ENCODE measurements at regions not wholly inside any gene's neighbourhood (a gene's known extent, or its start where the extent isn't known, plus 50 kb on each side); places are given as distances from the start of the nearest gene placed in this dataset.
"Not testable (repeated sequence)": the region's sequence is repeated elsewhere in the genome, so short reads cannot be mapped to it uniquely, and the experiment has no call there.

DNA sequence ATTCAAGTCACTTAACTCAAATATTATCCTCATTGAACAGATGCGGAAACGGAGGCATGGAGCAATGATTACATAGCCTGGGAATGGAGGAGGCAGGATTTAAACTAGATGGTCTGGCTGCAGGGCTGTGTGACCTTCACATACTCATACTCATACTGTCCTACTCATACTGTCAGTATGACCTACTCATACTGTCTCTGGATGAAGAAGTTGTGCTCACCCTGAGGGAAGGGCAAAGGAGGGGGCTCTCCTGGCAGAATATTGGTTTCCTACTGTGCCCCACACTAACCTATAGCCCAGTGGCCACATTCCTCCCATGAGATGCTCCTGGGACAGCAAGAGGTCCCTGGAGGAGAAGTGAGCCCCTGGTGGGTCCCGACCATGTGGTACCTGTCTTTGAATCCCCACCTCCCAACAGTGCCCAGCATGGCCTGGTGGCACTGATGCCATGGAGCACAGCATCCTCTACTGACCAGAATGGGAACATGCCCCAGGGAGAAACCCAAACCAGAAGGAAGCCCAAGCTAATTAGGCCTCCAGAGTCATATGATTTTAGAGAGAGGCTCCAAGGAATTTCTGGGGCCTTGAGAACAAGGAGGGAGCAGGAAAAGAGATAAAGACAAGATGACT, 197.3 kb upstream of the SDK2 start:
- DNase-seq (ENCODE audit: low read depth in 2 of 2, low spot score in 1 of 2) = no peak

DNA sequence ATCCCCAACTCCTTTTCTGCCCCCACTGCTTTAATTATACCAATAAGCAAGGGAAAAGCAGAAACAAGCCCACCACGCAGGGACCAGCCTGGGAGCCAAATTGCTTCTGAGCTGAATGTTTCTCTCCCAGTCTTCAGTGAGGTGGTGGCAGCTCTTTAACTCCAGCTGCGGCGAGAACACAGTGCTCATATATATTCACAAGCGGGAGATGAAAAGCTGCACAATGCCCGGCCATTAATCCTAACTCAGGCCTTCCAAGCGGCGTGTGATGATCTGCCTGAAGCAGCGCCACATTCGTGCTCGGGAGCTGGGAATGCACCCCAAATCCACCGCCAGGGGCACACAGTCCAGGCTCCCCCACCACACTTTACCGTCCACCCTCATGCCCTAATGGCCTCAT, 203.7 kb upstream of the SDK2 start:
- DNase-seq (ENCODE audit: low read depth in 2 of 2, low spot score in 1 of 2) = no peak

DNA sequence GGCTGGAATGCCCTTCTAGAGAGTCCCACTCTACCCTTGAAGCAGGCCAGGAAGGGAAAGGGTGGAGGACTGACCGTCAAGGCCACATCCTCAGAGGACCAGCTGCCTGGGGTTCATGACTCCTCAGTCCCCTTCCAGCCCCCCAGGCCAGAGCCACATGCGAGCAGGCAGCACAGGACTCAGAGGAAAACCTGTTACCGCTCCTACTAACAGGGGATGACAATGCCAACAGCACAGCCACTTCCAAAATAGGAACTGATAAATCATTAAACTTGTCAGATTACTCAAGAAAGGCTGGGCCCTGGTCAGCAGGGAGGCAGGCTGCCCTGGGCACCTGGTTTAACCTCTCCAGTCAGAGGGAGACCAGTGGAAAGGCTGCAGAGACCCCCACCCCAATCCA, 206.2 kb upstream of the SDK2 start:
- DNase-seq (ENCODE audit: low read depth in 2 of 2, low spot score in 1 of 2) = no peak

DNA sequence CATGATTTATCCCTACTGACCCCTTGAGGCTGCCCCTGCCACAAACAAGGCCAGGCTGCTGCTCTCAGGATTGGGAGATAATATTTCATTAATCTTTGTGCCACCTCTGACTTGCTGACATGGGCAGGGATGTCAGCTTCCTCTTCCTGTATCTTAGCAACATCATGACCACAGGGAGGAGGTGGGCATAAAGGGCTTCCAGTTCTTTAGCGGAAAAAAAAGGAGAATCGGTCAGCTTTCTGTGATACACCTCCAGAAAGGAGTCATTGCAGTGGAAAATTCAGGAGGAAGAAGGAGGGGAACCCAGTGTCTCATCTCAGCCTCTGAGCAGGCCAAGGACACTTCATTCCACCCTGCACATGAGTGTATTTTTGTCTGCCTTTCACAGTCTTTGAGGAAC, 206.8 kb upstream of the SDK2 start:
- DNase-seq (ENCODE audit: low read depth in 2 of 2, low spot score in 1 of 2) = no peak

DNA sequence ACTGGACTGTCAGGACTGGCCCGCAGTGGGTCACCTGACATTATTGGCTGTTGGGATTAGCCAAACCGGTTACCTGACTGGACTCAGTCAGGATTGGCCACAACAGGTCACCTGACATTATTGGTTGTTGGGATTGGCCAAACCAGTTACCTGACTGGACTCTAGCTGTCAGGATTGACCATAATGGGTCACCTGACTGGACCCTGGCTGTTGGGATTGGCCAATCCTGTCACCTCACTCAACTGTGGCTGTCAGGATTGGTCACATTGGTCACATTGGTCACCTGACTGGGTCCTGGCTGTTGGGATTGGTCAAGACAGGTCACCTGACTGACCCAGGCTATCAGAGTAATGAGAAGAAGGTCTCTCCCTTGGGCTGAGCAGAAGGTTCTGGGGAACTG, 207.7 kb upstream of the SDK2 start:
- DNase-seq (ENCODE audit: low read depth in 2 of 2, low spot score in 1 of 2) = no peak

DNA sequence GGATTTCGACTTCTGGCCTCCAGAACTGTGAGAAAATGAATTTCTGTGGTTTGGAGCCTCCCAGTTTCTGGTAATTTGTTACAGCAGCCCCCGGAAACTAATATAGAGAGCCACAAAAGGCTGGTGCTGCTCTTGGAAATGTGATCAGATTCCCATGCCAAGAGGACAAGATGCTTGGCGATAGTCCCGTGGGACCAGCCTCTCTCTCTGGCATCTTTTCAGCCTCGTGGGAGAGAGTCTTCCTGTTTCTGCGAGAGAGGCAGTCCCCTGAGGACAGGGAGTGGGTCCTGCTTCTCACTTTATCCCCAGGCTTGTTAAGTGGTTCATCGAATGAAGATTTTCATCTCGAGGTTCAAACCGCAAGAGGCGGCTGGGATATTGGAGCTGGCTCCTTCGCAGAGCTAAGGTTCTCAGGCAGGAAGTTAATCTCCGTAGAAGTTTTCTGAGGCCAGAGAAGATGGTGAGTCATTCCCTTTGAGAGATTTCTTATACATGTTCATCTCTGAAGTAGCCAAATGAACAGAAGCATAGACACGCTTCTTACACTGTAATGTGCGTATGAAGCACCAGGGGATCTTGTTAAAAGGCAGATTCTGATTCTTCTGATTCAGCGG, 211.6 kb upstream of the SDK2 start:
- no peak for DNase-seq (ENCODE audit: low read depth in 2 of 2, low spot score in 1 of 2)

DNA sequence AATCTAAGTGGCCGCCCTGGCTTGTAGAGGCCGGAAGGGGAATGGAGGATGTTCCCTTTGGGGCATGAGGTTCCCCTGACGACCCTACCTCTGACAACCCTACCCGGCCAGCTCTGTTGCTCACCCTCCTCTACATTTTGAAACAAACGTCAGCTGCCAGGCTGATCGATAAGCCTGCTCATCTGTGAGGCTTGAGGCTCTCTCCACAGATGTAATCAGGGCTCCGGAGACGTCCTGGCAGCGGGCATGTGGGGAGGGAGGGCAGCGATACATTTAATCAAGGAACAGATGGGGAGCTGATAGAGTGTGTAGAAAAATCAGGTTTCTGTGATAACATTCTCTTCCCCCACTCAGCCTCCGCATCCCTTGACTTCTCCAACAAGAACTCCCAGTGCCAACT, 212.3 kb upstream of the SDK2 start:
- no peak for DNase-seq (ENCODE audit: low read depth in 2 of 2, low spot score in 1 of 2)

DNA sequence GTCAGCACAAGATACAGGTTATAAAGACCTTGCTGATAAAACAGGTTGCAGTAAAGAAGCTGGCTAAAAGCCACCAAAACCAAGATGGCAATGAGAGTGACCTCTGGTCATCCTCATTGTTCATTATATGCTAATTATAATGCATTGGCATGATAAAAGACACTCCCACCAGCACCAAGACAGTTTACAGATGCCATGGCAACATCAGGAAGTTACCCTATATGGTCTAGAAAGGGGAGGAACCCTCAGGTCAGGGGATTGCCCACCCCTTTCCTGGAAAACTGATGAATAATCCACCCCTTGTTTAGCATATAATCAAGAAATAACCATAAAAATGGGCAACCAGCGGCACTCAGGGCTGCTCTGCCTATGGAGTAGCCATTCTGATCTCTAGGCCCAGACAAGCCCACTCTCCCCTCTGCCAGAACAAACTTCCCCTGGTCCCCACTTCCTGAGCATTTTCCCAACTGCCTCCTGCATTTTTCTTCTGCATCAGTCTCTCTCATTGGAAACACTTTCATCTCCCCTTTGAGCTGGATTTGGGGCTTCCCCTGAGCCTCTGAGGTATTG, 215.3 kb upstream of the SDK2 start:
- DNase-seq (ENCODE audit: low read depth in 2 of 2, low spot score in 1 of 2) = not testable (repeated sequence)

DNA sequence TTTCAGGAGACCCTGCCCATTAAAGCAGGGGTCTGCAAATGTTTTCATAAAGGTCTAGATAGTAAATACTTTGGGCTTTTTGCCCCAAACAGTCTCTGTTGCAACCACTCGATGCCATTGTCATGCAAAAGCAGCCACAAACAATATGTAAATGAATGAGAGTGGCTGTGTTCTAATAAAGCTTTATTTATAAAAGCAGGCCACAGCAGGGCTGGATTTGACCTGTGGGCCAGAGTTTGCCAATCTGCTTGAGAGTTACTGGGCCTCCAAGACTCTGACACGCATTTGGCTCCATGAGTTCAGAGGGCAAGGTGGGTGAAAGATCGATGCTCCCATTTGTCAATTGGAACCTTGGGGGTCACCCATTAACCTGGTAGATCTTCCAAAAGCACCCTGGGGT, 217.3 kb upstream of the SDK2 start:
- DNase-seq (ENCODE audit: low read depth in 2 of 2, low spot score in 1 of 2) = no peak

DNA sequence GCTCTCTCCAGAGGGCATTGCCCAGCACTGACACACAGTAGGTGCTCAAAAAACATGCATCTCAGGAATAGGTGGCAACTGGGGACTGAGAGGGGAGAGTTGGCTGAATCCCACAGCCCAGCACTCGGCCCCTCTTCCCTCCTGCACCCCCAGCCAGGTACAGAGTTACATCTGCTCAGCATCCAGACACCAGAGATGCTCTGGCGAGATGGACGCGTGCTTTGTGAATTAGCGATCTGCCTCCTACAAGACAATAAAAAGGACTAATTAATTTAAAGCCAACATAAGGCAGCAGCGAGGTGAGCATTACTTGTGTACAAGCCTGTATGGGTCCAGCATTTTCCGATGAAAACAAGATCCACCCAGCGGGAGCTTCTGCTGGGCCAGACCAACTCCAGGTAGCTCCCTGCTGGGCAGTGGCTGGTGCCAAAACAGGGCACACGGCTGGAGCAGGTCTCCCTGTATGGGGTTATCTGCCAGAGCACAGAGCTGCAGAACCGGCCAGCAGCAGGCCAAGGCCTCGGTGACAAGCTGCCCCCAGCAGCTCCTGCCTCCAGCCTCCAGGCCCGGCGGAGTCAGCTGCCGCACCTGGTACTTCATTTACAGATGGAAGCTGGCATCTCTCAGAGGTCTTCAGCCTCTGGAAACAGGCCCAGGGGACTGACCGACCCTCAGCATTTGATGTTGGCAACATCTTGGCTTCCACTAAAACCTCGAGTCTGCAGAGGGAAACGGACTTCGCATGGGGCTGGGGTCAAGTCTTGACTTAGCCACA, 219.7 kb upstream of the SDK2 start:
- no peak for DNase-seq (ENCODE audit: low read depth in 2 of 2, low spot score in 1 of 2)

DNA sequence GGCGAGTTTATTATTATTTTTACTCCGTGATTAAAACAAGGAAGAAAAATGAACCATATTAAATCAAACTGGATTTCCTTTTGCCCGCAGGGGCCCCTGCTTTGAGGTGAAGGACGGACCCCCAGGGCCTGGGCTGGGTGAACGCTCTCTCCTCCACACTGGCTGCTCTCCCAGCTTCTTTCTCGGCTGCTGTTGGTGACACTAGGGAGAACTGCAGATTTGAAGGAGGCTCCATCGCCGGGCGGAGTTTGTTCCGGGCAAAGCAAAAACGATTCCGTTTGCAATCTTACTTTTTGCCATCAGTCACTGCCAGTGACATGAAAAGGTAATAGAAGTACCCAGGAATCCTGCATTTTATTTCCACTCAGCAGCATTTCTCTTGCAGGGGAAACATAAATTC, 221.6 kb upstream of the SDK2 start:
- DNase-seq (ENCODE audit: low read depth in 2 of 2, low spot score in 1 of 2) = no peak

DNA sequence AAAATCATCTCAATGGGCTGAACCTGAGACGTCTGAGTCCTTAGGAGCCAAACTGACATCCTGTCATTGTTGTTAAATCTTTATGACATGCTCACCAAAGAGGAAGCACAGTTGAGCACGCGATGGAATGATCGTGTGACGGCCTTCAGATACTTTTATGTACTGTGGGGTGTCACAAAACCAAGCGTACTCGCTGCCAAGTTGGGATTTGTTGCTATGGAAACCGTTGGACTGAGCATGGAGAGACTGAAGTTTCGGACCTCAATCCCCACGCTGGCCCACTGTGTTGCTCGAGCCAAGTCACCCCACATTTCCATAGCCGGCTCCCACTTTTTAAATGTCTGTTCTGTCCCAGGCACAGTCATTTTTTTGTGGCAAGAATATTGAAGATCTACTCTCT, 222.8 kb upstream of the SDK2 start:
- DNase-seq (ENCODE audit: low read depth in 2 of 2, low spot score in 1 of 2) = no peak

DNA sequence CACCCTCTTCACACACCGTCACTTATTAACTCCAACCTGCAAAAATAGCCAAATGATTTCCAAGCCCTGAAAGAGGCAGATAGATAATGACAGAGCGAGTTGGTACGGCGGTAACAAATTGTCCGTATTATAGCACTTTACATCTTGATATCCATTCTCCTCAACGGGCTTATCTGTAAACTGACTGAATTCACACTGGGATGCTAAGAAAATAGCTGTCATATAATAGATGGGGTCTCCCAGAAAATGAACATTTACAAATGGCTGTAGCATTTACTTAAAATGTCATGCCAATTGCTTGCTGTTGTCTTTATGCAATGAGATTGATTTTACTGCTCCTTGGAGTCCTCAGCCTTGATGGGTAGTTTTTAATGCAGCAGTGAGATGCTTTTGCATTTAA, 225.8 kb upstream of the SDK2 start:
- no peak for DNase-seq (ENCODE audit: low read depth in 2 of 2, low spot score in 1 of 2)

DNA sequence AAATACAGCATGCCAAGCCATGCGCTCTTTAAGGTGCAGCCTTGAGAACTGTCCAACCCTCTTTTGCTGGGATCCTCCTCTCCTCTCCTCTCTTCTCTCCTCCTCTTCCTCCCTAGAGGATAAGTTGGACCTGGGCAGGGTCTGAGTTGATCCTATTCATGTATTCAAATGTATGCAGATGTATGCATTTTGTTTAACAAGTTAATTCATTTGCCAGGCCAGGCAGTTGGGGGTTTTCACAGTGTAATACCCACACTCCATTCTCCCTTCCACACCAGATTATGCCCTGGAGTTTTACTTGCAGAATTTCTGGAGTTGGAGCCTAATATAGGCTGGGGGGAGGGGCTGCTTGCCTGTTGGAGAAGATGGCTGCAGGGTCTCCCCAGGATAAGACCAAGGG, 226.2 kb upstream of the SDK2 start:
- no peak for DNase-seq (ENCODE audit: low read depth in 2 of 2, low spot score in 1 of 2)

DNA sequence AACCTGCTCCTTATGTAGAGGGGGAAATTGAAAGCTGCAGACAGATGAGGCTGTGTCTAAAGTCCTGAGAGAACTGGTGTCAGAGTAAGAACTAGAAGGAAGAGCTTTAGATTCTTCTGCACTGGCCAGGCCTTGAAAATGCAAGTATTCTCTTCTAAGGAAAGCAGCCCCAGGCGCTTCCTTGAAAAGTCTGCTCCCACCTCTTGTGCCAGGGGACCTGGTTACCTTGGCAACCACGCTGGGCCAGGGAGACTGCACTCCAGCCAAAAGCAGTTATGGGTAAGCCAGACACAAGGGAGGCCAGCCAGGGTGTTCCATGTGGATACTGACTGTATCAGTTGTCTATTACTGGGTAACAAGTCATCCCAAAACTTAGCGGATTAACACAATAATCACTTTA, 228.6 kb upstream of the SDK2 start:
- no peak for DNase-seq (ENCODE audit: low read depth in 2 of 2, low spot score in 1 of 2)

DNA sequence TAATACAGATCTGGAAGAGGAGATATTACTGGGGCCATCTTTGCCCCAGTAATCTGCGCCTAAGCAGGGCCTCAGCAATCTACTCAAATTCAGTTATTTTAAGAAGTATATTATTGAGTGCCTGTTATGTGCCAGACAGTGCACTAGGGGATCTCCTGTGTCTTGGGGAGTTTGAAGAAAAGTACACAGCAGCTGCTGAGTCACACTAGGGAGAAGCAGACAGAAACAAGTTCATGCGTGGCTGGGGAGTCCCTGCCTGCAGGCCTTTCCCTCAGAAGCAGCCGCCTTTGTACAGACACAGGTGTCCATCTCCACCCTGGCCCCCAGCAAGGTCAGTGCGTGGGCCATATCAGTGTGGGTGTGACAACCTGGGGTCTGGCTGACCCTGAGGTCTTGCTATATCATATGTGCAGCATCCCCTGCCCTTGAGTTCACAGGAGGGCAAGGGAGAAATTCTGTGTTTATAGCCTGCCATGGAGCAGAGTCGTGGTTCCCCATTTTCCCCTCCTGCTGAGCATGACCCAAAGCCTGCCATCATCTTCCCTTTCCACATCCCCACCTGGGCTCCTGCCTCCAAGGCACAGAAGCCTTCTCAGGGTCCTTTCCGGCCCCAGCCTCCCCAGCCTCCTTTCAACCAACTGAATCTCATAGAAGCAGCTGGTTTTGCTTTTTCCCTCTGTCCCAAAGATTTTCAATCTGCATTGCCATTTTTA, 229.9 kb upstream of the SDK2 start:
- DNase-seq (ENCODE audit: low read depth in 2 of 2, low spot score in 1 of 2) = no peak

DNA sequence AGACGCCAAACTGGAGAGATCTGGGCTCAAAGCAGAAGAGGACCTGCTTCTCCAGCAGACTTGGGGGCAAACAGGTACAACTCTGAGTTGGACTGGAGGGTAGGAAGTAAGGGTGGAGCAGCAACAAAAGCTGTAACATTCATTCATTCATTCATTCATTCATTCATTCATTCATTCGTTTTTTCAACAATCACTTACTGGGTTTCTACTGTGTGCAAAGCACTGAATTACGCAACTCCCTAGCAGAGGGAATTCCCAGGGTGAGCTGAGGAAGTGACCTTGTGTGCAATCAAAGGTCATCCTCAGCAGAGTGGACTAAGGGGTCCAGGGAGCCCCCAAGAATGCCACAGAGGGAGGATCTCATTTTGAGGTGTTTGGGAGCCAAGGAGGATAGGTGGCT, 231.1 kb upstream of the SDK2 start:
- no peak for DNase-seq (ENCODE audit: low read depth in 2 of 2, low spot score in 1 of 2)

DNA sequence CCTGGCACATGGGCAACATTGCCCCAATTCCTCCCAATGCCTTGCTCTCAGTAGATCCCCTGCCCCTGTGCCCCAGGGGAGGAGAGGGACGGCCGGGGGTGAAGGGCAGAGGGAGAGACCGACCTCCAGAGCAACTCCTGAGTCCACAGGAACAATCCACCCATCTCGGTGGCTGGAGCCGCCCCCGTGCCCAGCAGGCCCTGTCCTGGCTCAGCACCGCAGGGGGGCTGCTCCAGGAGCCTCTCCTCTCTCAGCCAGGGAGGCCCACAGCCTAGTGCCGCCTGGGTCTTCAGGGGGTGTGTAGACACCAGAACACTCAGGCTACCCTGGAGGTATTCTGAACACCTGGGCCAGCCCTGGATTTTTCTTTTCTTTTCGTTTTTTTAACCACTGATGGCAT, 233.7 kb upstream of the SDK2 start:
- no peak for DNase-seq (ENCODE audit: low read depth in 2 of 2, low spot score in 1 of 2)

DNA sequence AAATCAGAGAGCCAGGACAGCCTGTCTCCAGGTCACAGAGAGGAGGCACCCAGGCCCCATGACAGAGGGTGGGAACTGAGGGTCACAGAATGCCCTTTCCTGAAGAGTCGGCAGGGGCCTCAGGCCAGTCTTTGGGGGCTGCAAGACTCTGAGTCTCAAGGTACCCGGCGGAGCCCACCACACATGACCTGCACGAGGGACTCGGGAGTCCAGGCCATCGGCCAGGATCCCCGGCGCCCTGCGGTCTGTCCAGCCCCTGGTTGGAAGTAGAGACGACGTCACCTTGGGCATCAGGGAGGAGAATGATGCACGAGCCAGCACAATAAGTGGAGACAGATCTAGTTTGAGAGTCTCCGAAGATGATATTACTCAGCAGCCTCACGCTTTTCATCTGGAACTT, 234.7 kb upstream of the SDK2 start:
- no peak for DNase-seq (ENCODE audit: low read depth in 2 of 2, low spot score in 1 of 2)

DNA sequence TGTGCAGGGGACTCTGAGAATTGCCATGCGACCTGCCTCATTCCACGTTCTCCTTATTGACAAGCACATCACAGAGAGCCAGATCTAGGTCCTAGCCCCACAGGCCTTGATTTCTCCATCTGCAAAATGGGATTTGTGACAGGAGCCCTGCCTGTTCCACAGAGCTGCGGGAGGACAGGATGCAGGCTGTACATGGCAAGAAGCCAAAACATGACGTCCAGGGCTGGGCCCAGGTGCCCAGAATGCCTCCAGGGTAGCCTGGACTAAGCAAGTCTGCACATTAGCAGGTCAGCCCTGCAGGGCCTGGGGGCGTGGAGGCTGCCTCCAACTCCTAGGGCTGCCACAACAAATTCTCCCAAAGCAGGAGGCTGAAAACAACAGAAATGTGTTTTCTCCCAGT, 235.7 kb upstream of the SDK2 start:
- no peak for DNase-seq (ENCODE audit: low read depth in 2 of 2, low spot score in 1 of 2)

DNA sequence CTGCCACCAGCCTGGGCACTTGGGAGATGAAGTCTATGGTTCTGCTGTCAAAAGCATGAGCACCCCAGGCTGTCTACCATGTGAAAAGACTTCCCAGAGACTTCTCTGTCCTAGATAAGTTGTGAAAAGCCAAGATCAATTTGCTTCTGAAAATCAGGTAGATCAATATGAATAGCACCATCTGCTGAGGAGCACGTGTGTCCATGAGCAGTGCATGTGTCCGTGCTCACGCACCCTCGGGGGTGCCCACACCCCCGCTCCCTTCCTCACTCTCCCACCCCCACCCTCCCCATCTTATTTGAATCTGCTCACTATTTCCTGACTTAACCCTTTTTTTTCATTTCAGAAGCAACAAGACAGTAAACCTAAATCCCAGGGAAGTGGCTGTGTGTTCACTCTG, 238.3 kb upstream of the SDK2 start:
- DNase-seq (ENCODE audit: low read depth in 2 of 2, low spot score in 1 of 2) = no peak

DNA sequence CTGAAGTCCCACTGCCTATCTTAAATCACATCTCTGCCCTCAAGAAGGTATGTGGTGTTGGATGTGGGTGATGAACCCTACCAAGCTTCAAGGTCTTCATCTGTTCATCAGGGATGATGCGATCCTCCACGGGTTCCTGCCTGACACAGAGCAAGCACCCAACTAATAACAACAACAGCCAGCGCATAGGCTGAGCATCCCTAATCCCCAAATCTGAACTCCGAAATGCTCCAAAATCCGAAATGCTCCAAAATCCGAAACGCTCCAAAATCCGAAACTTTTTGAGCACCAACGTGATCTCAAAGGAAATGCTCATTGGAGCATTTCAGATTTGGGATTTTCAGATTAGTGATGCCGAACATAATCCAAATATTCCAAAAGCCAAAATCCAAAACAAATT, 238.9 kb upstream of the SDK2 start:
- DNase-seq (ENCODE audit: low read depth in 2 of 2, low spot score in 1 of 2) = no peak

Measured in stimulated activated CD8-positive, alpha-beta memory T cell treated with anti-CD3 and anti-CD28 coated beads, Interleukin-4, amount 100 ng/mL, for 1 hour (primary cell).